BLaER1 (cell line): ENCODE measurements at regions not wholly inside any gene's neighbourhood (a gene's known extent, or its start where the extent isn't known, plus 50 kb on each side); places are given as distances from the start of the nearest gene placed in this dataset.

ENCODE experiments used
- H3K27ac ChIP-seq: shearing (Covaris generic); formaldehyde crosslinking; 2 replicates; pipeline ENCODE4 v1.8.1; 2022
- H3K27me3 ChIP-seq: shearing (Covaris generic); formaldehyde crosslinking; 2 replicates; pipeline ENCODE4 v1.8.1; 2022
- H3K36me3 ChIP-seq: shearing (Covaris generic); formaldehyde crosslinking; 2 replicates; pipeline ENCODE4 v1.8.1; 2022
- H3K4me1 ChIP-seq: shearing (Covaris generic); formaldehyde crosslinking; 2 replicates; pipeline ENCODE4 v1.8.1; 2022
- H3K4me2 ChIP-seq: shearing (Covaris generic); formaldehyde crosslinking; 2 replicates; pipeline ENCODE4 v1.8.1; 2022
- H3K4me3 ChIP-seq: shearing (Covaris generic); formaldehyde crosslinking; 2 replicates; pipeline ENCODE4 v1.8.1; 2022
- H3K9ac ChIP-seq: shearing (Covaris generic); formaldehyde crosslinking; 2 replicates; pipeline ENCODE4 v1.8.1; 2022
- H3K9me3 ChIP-seq: shearing (Covaris generic); formaldehyde crosslinking; 2 replicates; pipeline ENCODE4 v1.8.1; 2022
- H4K20me1 ChIP-seq: shearing (Covaris generic); formaldehyde crosslinking; 2 replicates; pipeline ENCODE4 v1.8.1; 2022
- Cebpa-rat ChIP-seq: shearing (Covaris generic); IDR thresholded peaks from 2 replicates; pipeline ENCODE4 v1.8.1; 2022

DNA sequence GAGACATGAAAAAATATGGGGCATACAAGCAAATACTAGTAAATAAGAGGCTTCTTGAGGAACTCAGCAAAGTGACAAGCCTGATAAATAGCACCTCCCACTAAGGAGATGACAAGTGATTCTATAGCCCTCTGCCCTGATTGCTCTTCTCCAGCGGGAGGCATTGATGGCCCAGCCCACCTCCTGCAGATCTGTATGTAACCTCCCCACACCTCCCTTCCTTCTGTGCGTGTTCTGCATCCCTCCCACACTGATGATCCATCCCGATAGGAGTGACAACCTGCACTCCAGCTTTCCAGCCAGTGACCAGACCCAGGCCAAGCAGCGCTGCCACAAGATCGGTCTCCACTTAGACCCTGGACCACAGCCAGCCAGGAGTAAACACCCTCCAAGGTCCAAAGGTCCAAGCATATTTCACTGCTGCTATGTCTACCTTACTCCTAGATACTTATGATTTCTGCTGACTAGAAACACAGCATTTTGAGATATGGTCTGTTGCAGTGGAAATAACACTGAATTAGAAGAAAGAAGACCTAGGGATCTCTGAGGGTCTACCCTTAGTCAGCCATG lies 176.1 kb downstream of the BRINP2 start:
- Histone ChIP-seq H3K27me3 (no peaks in the 10 kb centered on the region), H3K36me3 (no peaks in the 10 kb centered on the region), H3K4me2 (no peak overlapping the region), H3K9ac (no peak overlapping the region), H4K20me1 (no peaks in the 10 kb centered on the region), H3K4me3 (no peak overlapping the region), H3K27ac (no peak overlapping the region), H3K4me1 (no peaks in the 10 kb centered on the region), H3K9me3 (no peaks in the 10 kb centered on the region)
- no peak for TF ChIP-seq Cebpa-rat

DNA sequence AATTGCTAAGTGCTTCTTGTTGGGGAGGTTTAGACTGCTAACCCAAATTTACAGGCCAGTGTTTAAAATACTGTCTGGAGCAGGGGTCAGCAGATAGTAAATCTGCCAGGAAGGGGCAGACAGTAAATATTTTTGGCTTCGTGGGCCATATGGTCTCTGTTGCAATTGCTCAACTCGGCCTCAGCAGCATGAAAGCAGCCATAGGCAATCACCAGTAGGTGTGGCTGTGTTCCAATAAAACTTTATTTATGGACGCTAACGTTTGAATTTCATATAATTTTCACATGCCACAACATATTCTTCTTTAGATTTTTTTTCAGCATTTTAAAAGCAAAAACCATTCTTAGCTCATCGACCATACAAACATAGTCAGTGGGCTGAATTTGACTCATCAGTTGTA lies 172.7 kb downstream of the BRINP2 start:
- H3K27ac ChIP-seq: no peak overlapping the region
- H3K4me1 ChIP-seq: no peaks in the 10 kb centered on the region
- no peak for TF ChIP-seq Cebpa-rat
- no peaks in the 10 kb centered on the region for H4K20me1 ChIP-seq
- H3K9ac ChIP-seq: no peak overlapping the region
- no peak overlapping the region for H3K4me3 ChIP-seq
- H3K27me3 ChIP-seq: no peaks in the 10 kb centered on the region
- no peak overlapping the region for H3K4me2 ChIP-seq
- no peaks in the 10 kb centered on the region for H3K36me3 ChIP-seq
- H3K9me3 ChIP-seq: no peaks in the 10 kb centered on the region

DNA sequence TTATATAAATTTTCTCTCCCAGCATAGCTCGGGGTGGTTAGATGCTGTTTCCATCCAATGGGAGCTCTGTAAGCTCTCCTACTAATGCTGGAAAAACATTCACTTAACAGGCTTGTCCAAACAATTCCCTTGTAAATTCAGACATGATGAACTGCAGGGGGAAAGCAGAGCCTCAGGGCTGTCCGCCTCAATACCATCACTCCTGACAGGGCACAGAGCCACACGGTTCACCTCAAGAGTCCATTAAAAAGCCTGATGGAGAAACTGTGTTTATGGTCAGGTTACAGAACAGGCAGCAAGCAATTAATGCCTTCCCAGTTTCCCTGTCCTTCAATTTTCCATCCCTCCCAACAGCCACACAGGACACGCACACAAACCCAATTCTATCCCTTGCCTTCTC lies 171.0 kb downstream of the BRINP2 start:
- no peak overlapping the region for H3K9ac ChIP-seq
- H3K27ac ChIP-seq: no peak overlapping the region
- H3K36me3 ChIP-seq: no peaks in the 10 kb centered on the region
- no peak overlapping the region for H3K4me2 ChIP-seq
- H3K4me3 ChIP-seq: no peak overlapping the region
- no peak for TF ChIP-seq Cebpa-rat
- H3K9me3 ChIP-seq: no peaks in the 10 kb centered on the region
- no peaks in the 10 kb centered on the region for H4K20me1 ChIP-seq
- no peaks in the 10 kb centered on the region for H3K4me1 ChIP-seq
- no peaks in the 10 kb centered on the region for H3K27me3 ChIP-seq

DNA sequence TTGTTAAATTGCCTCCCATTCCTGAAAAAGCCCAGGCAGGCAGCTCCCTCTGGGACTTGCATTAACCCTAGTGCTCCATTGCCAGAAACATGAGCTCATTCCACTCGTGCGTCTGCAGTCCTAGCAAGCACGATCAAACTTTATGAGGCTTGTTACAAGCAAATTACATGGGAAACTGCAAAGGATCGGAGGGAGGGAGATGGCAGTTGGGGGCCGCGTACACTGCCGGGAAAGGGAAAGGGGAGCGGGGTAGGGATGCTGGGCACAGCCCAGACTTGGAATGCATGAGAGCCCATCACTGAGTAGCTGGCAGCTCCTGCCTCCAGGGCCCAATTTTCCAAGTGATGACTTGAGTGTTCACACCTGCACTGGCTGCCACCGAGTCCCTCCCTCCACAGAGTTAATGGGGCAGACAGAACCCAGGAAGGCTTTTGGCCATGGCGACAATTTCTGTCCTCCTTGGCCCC lies 169.9 kb downstream of the BRINP2 start:
- Histone ChIP-seq H3K9ac (no peak overlapping the region), H3K4me2 (no peak overlapping the region), H3K9me3 (no peaks in the 10 kb centered on the region), H3K36me3 (no peaks in the 10 kb centered on the region), H3K27ac (no peak overlapping the region), H3K27me3 (no peaks in the 10 kb centered on the region), H3K4me3 (no peak overlapping the region), H4K20me1 (no peaks in the 10 kb centered on the region), H3K4me1 (no peaks in the 10 kb centered on the region)
- no peak for TF ChIP-seq Cebpa-rat

DNA sequence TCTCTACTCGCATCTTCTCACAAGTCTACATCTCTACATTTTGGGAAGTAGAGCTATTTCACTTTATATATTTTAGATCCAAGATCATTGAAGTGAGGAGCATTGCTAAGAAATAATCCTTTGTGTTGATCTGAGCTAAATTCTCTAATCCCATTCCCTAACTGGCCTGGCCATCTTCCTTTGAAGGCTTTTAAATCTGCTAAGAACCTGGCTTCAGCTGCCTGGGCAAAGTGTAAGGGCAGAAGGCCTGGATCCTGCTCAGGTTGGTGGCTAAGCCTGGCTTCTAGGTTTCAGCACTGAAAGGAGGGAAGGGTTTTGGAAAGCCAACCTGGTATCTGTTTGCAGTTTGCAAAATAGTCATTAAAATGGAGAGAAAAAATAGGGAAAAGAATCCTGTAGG lies 167.6 kb downstream of the BRINP2 start:
- Histone ChIP-seq H3K9me3 (no peaks in the 10 kb centered on the region), H3K27me3 (no peaks in the 10 kb centered on the region), H3K4me1 (no peaks in the 10 kb centered on the region), H3K4me3 (no peak overlapping the region), H3K27ac (no peak overlapping the region), H4K20me1 (no peaks in the 10 kb centered on the region), H3K9ac (no peak overlapping the region), H3K4me2 (no peak overlapping the region), H3K36me3 (no peaks in the 10 kb centered on the region)
- TF ChIP-seq Cebpa-rat: no peak

DNA sequence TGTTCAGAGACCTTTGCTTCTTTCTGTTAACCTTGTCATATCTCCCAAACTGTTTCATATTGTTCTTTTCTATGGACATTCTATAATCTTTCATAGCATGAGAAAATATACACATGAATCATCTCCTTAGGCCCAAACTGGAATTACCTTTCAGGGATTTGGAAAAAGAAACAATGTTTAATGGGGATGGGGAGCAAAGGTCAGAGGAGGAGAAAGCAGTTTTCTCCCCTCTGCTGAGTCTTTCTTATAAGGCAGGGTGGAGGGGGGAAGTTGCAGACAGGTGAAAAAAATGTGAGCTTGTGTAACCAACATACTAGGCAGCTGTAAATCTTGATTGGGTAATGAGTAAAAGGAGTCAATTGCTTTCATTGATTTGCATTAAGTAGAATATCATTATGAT lies 164.1 kb downstream of the BRINP2 start:
- Histone ChIP-seq H3K4me1 (no peaks in the 10 kb centered on the region), H3K36me3 (no peaks in the 10 kb centered on the region), H3K27ac (no peak overlapping the region), H3K4me3 (no peak overlapping the region), H3K27me3 (no peaks in the 10 kb centered on the region), H3K9ac (no peak overlapping the region), H4K20me1 (no peaks in the 10 kb centered on the region), H3K9me3 (no peaks in the 10 kb centered on the region), H3K4me2 (no peak overlapping the region)
- TF ChIP-seq Cebpa-rat: no peak

DNA sequence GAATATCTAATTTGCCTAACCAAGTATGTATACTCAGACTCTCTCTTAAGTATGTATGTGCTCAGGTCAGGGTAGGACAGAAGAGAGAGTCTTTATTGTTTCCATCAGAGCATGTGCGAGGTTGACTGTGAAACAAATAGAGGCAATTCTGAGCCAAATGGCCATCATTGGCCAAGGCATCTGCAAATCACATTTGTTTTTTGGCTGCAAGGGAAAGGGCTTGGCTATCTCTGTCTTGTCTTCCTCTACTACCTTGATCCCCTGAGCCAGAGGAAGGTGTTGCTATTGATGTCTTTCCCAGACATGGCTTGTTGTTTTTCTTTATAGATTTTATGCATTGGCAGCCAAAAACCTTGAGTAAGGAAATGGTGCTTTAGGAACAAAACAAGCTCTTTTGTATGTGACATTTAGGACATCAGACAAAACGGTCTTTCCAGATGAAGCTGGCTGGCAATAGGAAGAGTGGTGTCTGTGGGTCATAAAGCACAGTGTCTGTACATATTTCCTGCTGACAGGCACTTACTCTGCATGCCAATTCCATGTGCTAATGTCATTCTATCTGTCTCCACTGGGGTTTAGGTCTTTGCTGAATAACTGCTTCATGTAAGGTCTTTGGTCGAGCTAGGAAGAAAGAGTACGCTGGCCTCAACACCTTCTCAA lies 163.3 kb downstream of the BRINP2 start:
- H3K4me1 ChIP-seq: no peaks in the 10 kb centered on the region
- H3K9me3 ChIP-seq: no peaks in the 10 kb centered on the region
- no peak overlapping the region for H3K4me3 ChIP-seq
- no peaks in the 10 kb centered on the region for H4K20me1 ChIP-seq
- no peak overlapping the region for H3K27ac ChIP-seq
- no peak overlapping the region for H3K4me2 ChIP-seq
- H3K9ac ChIP-seq: no peak overlapping the region
- TF ChIP-seq Cebpa-rat: no peak
- H3K36me3 ChIP-seq: no peaks in the 10 kb centered on the region
- no peaks in the 10 kb centered on the region for H3K27me3 ChIP-seq
